Left ventricle myocardium inferior (tissue), 1 donor: ENCODE measurements at regions not wholly inside any gene's neighbourhood (a gene's known extent, or its start where the extent isn't known, plus 50 kb on each side); places are given as distances from the start of the nearest gene placed in this dataset.

ENCODE experiments used
- DNase-seq: peaks from one replicate; pipeline ENCODE4 v3.0.0-alpha.2; 2020
- H3K27ac ChIP-seq: fragments of 200-600 bp; replicated peaks from 2 replicates; pipeline ENCODE4 v1.8.0; 2021
- H3K27me3 ChIP-seq: fragments of 200-600 bp; 2 replicates; pipeline ENCODE4 v1.8.0; 2021; ENCODE audit warnings: low read depth
- H3K36me3 ChIP-seq: fragments of 200-600 bp; 2 replicates; pipeline ENCODE4 v1.8.0; 2021
- H3K4me1 ChIP-seq: fragments of 200-600 bp; 2 replicates; pipeline ENCODE4 v1.8.0; 2021
- H3K4me3 ChIP-seq: fragments of 200-600 bp; 2 replicates; pipeline ENCODE4 v1.8.0; 2021; ENCODE audit warnings: mild to moderate bottlenecking, moderate library complexity
- H3K9me3 ChIP-seq: fragments of 200-600 bp; replicated peaks from 2 replicates; pipeline ENCODE4 v1.8.0; 2021
- CTCF ChIP-seq: fragments of 200-600 bp; IDR thresholded peaks from 2 replicates; pipeline ENCODE4 v1.8.0; 2021; ENCODE audit warnings: antibody characterized with exemption, mild to moderate bottlenecking, borderline replicate concordance
- intact Hi-C: fragments of 100-400 bp; cut with micrococcal nuclease; formaldehyde crosslinking; loops from one replicate; pipeline ENCODE4 v1.11.0; 2022
- donor health status: DM: no; HTN: yes; CAD: no; lungs with severe emphysema.

GRCh38 chr10:53255661-53256205, 483.1 kb upstream of the MBL2 start:
- Histone ChIP-seq H3K9me3 (peaks cover 14% of the 10 kb centered on the region), H3K27ac (no peak overlapping the region), H3K27me3 (no peaks in the 10 kb centered on the region), H3K4me3 (no peak overlapping the region), H3K36me3 (no peaks in the 10 kb centered on the region), H3K4me1 (no peaks in the 10 kb centered on the region)
- DNase-seq: no peak
- intact Hi-C loops: no loop called here
- no peak for TF ChIP-seq CTCF

DNA sequence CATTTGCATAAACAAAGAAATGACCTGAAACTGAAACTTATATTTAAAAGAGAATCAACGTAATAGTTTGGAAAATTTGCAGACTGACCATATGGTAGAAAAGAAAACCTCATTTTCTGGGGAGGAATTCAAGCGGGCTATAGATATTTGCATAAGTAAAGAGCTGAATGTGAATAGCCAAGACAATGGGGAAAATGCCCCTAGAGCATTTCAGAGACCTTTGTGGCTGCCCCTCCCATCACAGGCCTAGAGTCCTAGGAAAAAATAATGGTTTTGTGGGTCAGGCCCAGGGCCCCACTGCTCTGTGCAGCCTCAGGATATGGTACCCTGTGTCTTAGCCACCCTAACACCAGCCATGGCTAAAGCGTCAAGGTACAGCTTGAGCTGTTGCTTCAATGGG, 480.6 kb upstream of the MBL2 start:
- DNase-seq: no peak
- TF ChIP-seq CTCF: no peak
- Histone ChIP-seq H3K36me3 (no peaks in the 10 kb centered on the region), H3K27me3 (no peaks in the 10 kb centered on the region), H3K4me1 (no peaks in the 10 kb centered on the region), H3K9me3 (peaks cover 14% of the 10 kb centered on the region), H3K4me3 (no peak overlapping the region), H3K27ac (no peak overlapping the region)
- intact Hi-C loops: no loop called here

DNA sequence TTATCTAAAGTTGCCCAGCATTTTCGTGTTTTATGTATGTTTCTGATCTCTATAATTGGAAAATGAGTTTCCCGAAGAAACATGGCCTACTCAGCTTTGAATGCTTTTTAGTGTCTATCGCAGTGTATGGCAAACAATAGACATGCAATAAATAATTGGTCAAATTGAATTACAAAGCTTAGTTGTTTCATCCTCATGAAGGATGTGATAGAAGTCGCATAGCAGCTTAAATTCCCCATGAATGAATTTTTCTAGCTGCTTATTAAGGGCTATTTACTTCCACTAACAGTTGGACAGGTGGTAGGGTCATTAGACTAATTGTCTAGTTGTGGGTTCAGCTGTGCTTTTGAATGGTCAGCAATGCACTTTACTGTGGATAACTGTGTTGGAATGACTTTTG, 467.3 kb upstream of the MBL2 start:
- peaks cover 7% of the 10 kb centered on the region for H3K9me3 ChIP-seq
- H3K4me1 ChIP-seq: no peaks in the 10 kb centered on the region
- no peak overlapping the region for H3K4me3 ChIP-seq
- intact Hi-C loops: no loop called here
- no peaks in the 10 kb centered on the region for H3K27me3 ChIP-seq
- H3K36me3 ChIP-seq: no peaks in the 10 kb centered on the region
- no peak overlapping the region for H3K27ac ChIP-seq
- TF ChIP-seq CTCF: no peak
- DNase-seq: no peak

- no peak overlapping the region for H3K4me3 ChIP-seq
- DNase-seq: no peak
- no peak overlapping the region for H3K27ac ChIP-seq
- H3K4me1 ChIP-seq: no peaks in the 10 kb centered on the region
- intact Hi-C loops: no loop called here
- no peak for TF ChIP-seq CTCF
- no peaks in the 10 kb centered on the region for H3K27me3 ChIP-seq
- H3K9me3 ChIP-seq: peaks cover 2% of the 10 kb centered on the region
- no peaks in the 10 kb centered on the region for H3K36me3 ChIP-seq
These were observed 464.4 kb upstream of the MBL2 start for GRCh38 chr10:53236941-53237340.

GRCh38 chr10:53233749-53234148, 461.2 kb upstream of the MBL2 start:
- Histone ChIP-seq H3K4me1 (no peaks in the 10 kb centered on the region), H3K4me3 (no peak overlapping the region), H3K36me3 (no peaks in the 10 kb centered on the region), H3K27ac (no peak overlapping the region), H3K27me3 (no peaks in the 10 kb centered on the region), H3K9me3 (peaks cover 11% of the 10 kb centered on the region)
- DNase-seq: no peak
- TF ChIP-seq CTCF: no peak
- intact Hi-C loops: no loop called here

DNA sequence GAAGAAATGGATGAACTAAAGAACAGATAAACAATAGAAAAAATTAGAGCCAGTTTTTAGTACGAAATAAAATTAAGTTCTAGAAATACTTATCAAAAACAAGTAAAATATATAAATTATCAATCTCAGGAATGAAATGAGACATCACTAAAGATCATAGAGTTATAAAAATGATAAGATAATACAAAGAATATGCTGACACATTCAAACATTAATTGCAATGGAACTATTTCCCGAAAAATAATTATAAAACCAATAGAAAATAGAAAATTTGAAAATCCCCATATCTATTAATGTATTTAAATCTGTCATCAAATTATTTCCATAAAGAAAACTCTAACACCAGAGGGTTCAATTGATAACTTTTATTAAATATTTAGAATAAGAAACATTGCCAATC, 458.1 kb upstream of the MBL2 start:
- no peak for DNase-seq
- intact Hi-C loops: no loop called here
- no peak for TF ChIP-seq CTCF

More for the DNA sequence above, 458.1 kb upstream of the MBL2 start:
- H3K4me3 ChIP-seq: no peak overlapping the region
- H3K4me1 ChIP-seq: no peaks in the 10 kb centered on the region
- H3K27ac ChIP-seq: no peak overlapping the region
- no peaks in the 10 kb centered on the region for H3K36me3 ChIP-seq
- H3K9me3 ChIP-seq: peaks cover 11% of the 10 kb centered on the region
- no peaks in the 10 kb centered on the region for H3K27me3 ChIP-seq
